ENCODE measurements at regions not wholly inside any gene's neighbourhood (a gene's known extent, or its start where the extent isn't known, plus 50 kb on each side); places are given as distances from the start of the nearest gene placed in this dataset.

- no peak for TF ChIP-seq EZH2 (conservative IDR thresholded peaks at IDR 0.05; ENCODE audit: low read depth, low read length)
- no peak for TF ChIP-seq ZNF20 (CRISPR knock-in tag; IDR thresholded peaks at IDR 0.05)
Measured at GRCh38 chr1:95301091-95301490, 67.1 kb downstream of the RWDD3 start (continued).

GRCh38 chr1:95301614-95302013 lies 67.6 kb downstream of the RWDD3 start:
- Histone ChIP-seq H3K9me3 (ENCODE audit: low read length) (no peaks in the 10 kb centered on the region), H3K27ac (ENCODE audit: extremely low read length, insufficient read depth, low read length) (no peak overlapping the region), H2AFZ (ENCODE audit: low read length) (no peak overlapping the region), H3K36me3 (replicated peaks in 1 of 2; ENCODE audit: control insufficient read depth in 1 of 2, insufficient read depth in 2 of 2, low read length in 2 of 2) (no peaks in the 10 kb centered on the region), H4K20me1 (ENCODE audit: insufficient read depth, low read length) (no peaks in the 10 kb centered on the region), H3K4me2 (ENCODE audit: low read depth, low read length) (no peak overlapping the region), H3K4me3 (replicated peaks in 1 of 3; ENCODE audit: insufficient read depth in 1 of 3, low read depth in 2 of 3, low read length in 3 of 3) (no peak overlapping the region), H3K79me2 (ENCODE audit: insufficient read depth, low read length) (no peaks in the 10 kb centered on the region), H3K4me1 (ENCODE audit: insufficient read depth, low read length) (no peaks in the 10 kb centered on the region), H3K27me3 (ENCODE audit: control insufficient read depth in 1 of 2, insufficient read depth in 2 of 2, low read length in 2 of 2) (no peaks in the 10 kb centered on the region), H3K9ac (ENCODE audit: insufficient read depth, low read depth, low read length) (no peak overlapping the region)
- intact Hi-C loops (cut with micrococcal nuclease; ENCODE audit: unreplicated experiment) (no loop called here), in situ Hi-C loops (cut with HindIII; ENCODE audit: extremely low pct_ligation_motif_present, low pct_unique_long_range_greater_than_20kb) (no loop called here)
- ChIA-PET POLR2A (no interaction called here), CTCF (ENCODE audit: low intra/inter-chr PET ratio, low total read pairs) (no interaction called here)
- FAIRE-seq, result no peak
- no peak for DNase-seq (ENCODE audit: low spot score)
- no TSS peak for BruUV-seq (replicated peaks)
- no peak for ATAC-seq
- 31% methylated on average over 3 of the region's 3 CpGs for WGBS (ENCODE audit: low lambda C conversion rate)
- TF ChIP-seq ZNF234 (CRISPR knock-in tag; conservative IDR thresholded peaks at IDR 0.05) (no peak), ZNF564 (CRISPR knock-in tag; IDR thresholded peaks at IDR 0.05) (no peak), PRDM4 (CRISPR knock-in tag; IDR thresholded peaks at IDR 0.05; ENCODE audit: borderline replicate concordance) (no peak), ATRX (CRISPR knock-in tag; IDR thresholded peaks at IDR 0.05; ENCODE audit: borderline replicate concordance) (no peak), SAFB2 (CRISPR knock-in tag; IDR thresholded peaks at IDR 0.05; ENCODE audit: borderline replicate concordance, low read depth) (no peak), ZBTB21 (CRISPR knock-in tag; IDR thresholded peaks at IDR 0.05) (no peak), ZNF775 (CRISPR knock-in tag; IDR thresholded peaks at IDR 0.05; ENCODE audit: borderline replicate concordance) (no peak), CREB1 (IDR thresholded peaks at IDR 0.05) (no peak), CREB1 (CRISPR knock-in tag; IDR thresholded peaks at IDR 0.05) (no peak), PLSCR1 (CRISPR knock-in tag; IDR thresholded peaks at IDR 0.05; ENCODE audit: borderline replicate concordance) (no peak), ATF6 (CRISPR knock-in tag; conservative IDR thresholded peaks at IDR 0.05) (no peak), FOXO1 (CRISPR knock-in tag; IDR thresholded peaks at IDR 0.05) (no peak), ZC3H13 (CRISPR knock-in tag; IDR thresholded peaks at IDR 0.05) (no peak), ZNF737 (CRISPR knock-in tag; IDR thresholded peaks at IDR 0.05; ENCODE audit: borderline replicate concordance) (no peak), CENPT (CRISPR knock-in tag; IDR thresholded peaks at IDR 0.05; ENCODE audit: low read depth) (no peak), PBX3 (CRISPR knock-in tag; IDR thresholded peaks at IDR 0.05; ENCODE audit: borderline replicate concordance) (no peak), ZNF567 (CRISPR knock-in tag; IDR thresholded peaks at IDR 0.05; ENCODE audit: borderline replicate concordance) (no peak)
